ENCODE measurements at regions not wholly inside any gene's neighbourhood (a gene's known extent, or its start where the extent isn't known, plus 50 kb on each side); places are given as distances from the start of the nearest gene placed in this dataset.

- H3K4me1 ChIP-seq (ENCODE audit: insufficient read depth): no peaks in the 10 kb centered on the region
- H3K4me1 Mint-ChIP-seq: no peaks in the 10 kb centered on the region
- no peaks in the 10 kb centered on the region for H3K79me2 ChIP-seq (replicated peaks; ENCODE audit: insufficient read depth)
- ATAC-seq (no peak), DNase-seq (ENCODE audit: low spot score) (no peak)
- H3K9me2 ChIP-seq (ENCODE audit: insufficient read depth): no peaks in the 10 kb centered on the region
- H3K4me2 ChIP-seq: no peak overlapping the region
- peaks cover 5% of the 10 kb centered on the region for H3K27me3 Mint-ChIP-seq (ENCODE audit: insufficient read depth, low read depth, poor library complexity)
- no peak overlapping the region for H3K27ac ChIP-seq (ENCODE audit: low read depth)
- H3K4me3 ChIP-seq: no peak overlapping the region
- H3K4me3 Mint-ChIP-seq: no peak overlapping the region
- H3K27me3 ChIP-seq (ENCODE audit: insufficient read depth): no peaks in the 10 kb centered on the region
- no peak overlapping the region for H3K27ac Mint-ChIP-seq
- H3K9me3 Mint-ChIP-seq: peaks cover 41% of the 10 kb centered on the region
- no peak for TF ChIP-seq ZNF331 (CRISPR knock-in tag; IDR thresholded peaks at IDR 0.05; ENCODE audit: low read depth)
- no peak for TF ChIP-seq EZH2 (IDR thresholded peaks at IDR 0.05; ENCODE audit: low read depth, unreplicated experiment)
- no peak for TF ChIP-seq STAT1 (IDR thresholded peaks at IDR 0.05; ENCODE audit: unreplicated experiment)
- TF ChIP-seq ZNF114 (CRISPR knock-in tag; IDR thresholded peaks at IDR 0.05): no peak
- TF ChIP-seq, protein P1, sequence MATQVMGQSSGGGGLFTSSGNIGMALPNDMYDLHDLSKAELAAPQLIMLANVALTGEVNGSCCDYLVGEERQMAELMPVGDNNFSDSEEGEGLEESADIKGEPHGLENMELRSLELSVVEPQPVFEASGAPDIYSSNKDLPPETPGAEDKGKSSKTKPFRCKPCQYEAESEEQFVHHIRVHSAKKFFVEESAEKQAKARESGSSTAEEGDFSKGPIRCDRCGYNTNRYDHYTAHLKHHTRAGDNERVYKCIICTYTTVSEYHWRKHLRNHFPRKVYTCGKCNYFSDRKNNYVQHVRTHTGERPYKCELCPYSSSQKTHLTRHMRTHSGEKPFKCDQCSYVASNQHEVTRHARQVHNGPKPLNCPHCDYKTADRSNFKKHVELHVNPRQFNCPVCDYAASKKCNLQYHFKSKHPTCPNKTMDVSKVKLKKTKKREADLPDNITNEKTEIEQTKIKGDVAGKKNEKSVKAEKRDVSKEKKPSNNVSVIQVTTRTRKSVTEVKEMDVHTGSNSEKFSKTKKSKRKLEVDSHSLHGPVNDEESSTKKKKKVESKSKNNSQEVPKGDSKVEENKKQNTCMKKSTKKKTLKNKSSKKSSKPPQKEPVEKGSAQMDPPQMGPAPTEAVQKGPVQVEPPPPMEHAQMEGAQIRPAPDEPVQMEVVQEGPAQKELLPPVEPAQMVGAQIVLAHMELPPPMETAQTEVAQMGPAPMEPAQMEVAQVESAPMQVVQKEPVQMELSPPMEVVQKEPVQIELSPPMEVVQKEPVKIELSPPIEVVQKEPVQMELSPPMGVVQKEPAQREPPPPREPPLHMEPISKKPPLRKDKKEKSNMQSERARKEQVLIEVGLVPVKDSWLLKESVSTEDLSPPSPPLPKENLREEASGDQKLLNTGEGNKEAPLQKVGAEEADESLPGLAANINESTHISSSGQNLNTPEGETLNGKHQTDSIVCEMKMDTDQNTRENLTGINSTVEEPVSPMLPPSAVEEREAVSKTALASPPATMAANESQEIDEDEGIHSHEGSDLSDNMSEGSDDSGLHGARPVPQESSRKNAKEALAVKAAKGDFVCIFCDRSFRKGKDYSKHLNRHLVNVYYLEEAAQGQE (IDR thresholded peaks at IDR 0.05; ENCODE audit: unreplicated experiment): no peak
- TF ChIP-seq JUNB (IDR thresholded peaks at IDR 0.05; ENCODE audit: unreplicated experiment): no peak
- TF ChIP-seq, protein P2, sequence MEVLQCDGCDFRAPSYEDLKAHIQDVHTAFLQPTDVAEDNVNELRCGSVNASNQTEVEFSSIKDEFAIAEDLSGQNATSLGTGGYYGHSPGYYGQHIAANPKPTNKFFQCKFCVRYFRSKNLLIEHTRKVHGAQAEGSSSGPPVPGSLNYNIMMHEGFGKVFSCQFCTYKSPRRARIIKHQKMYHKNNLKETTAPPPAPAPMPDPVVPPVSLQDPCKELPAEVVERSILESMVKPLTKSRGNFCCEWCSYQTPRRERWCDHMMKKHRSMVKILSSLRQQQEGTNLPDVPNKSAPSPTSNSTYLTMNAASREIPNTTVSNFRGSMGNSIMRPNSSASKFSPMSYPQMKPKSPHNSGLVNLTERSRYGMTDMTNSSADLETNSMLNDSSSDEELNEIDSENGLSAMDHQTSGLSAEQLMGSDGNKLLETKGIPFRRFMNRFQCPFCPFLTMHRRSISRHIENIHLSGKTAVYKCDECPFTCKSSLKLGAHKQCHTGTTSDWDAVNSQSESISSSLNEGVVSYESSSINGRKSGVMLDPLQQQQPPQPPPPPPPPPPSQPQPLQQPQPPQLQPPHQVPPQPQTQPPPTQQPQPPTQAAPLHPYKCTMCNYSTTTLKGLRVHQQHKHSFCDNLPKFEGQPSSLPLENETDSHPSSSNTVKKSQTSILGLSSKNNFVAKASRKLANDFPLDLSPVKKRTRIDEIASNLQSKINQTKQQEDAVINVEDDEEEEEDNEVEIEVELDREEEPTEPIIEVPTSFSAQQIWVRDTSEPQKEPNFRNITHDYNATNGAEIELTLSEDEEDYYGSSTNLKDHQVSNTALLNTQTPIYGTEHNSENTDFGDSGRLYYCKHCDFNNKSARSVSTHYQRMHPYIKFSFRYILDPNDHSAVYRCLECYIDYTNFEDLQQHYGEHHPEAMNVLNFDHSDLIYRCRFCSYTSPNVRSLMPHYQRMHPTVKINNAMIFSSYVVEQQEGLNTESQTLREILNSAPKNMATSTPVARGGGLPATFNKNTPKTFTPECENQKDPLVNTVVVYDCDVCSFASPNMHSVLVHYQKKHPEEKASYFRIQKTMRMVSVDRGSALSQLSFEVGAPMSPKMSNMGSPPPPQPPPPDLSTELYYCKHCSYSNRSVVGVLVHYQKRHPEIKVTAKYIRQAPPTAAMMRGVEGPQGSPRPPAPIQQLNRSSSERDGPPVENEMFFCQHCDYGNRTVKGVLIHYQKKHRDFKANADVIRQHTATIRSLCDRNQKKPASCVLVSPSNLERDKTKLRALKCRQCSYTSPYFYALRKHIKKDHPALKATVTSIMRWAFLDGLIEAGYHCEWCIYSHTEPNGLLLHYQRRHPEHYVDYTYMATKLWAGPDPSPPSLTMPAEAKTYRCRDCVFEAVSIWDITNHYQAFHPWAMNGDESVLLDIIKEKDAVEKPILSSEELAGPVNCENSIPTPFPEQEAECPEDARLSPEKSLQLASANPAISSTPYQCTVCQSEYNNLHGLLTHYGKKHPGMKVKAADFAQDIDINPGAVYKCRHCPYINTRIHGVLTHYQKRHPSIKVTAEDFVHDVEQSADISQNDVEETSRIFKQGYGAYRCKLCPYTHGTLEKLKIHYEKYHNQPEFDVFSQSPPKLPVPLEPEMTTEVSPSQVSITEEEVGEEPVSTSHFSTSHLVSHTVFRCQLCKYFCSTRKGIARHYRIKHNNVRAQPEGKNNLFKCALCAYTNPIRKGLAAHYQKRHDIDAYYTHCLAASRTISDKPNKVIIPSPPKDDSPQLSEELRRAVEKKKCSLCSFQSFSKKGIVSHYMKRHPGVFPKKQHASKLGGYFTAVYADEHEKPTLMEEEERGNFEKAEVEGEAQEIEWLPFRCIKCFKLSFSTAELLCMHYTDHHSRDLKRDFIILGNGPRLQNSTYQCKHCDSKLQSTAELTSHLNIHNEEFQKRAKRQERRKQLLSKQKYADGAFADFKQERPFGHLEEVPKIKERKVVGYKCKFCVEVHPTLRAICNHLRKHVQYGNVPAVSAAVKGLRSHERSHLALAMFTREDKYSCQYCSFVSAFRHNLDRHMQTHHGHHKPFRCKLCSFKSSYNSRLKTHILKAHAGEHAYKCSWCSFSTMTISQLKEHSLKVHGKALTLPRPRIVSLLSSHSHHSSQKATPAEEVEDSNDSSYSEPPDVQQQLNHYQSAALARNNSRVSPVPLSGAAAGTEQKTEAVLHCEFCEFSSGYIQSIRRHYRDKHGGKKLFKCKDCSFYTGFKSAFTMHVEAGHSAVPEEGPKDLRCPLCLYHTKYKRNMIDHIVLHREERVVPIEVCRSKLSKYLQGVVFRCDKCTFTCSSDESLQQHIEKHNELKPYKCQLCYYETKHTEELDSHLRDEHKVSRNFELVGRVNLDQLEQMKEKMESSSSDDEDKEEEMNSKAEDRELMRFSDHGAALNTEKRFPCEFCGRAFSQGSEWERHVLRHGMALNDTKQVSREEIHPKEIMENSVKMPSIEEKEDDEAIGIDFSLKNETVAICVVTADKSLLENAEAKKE (CRISPR knock-in tag; IDR thresholded peaks at IDR 0.05): no peak
- TF ChIP-seq POLR2AphosphoS5 (IDR thresholded peaks at IDR 0.05; ENCODE audit: low read depth): no peak
- no peaks in the 10 kb centered on the region for H3K36me3 ChIP-seq (ENCODE audit: insufficient read depth)
- no peaks in the 10 kb centered on the region for H3F3A ChIP-seq (replicated peaks; ENCODE audit: low read depth)
- no peak overlapping the region for H2AFZ ChIP-seq
- no peaks in the 10 kb centered on the region for H4K20me1 ChIP-seq (replicated peaks; ENCODE audit: insufficient read depth)
- peaks cover 18% of the 10 kb centered on the region for H3K36me3 Mint-ChIP-seq (ENCODE audit: low read depth)
Observed at GRCh38 chr13:80705371-80706163, 364.6 kb upstream of the SPRY2 start.
